BLaER1 treated with 17β-estradiol and CSF1 and Interleukin-3, amounts not matched to agents 10 nM and 100 nM (cell line): ENCODE measurements at regions not wholly inside any gene's neighbourhood (a gene's known extent, or its start where the extent isn't known, plus 50 kb on each side); places are given as distances from the start of the nearest gene placed in this dataset.
"Not testable (repeated sequence)": the region's sequence is repeated elsewhere in the genome, so short reads cannot be mapped to it uniquely, and the experiment has no call there.

Experiments
- H3K27ac ChIP-seq, 11 experiments: shearing (Covaris generic); formaldehyde crosslinking; 2 replicates each; pipeline ENCODE4 v1.8.1; 2022
- H3K27me3 ChIP-seq, 11 experiments: shearing (Covaris generic); formaldehyde crosslinking; 2 replicates each; pipeline ENCODE4 v1.8.1; 2022
- H3K36me3 ChIP-seq, 11 experiments: shearing (Covaris generic); formaldehyde crosslinking; 2 replicates each; pipeline ENCODE4 v1.8.1; 2022
- H3K4me1 ChIP-seq, 10 experiments: shearing (Covaris generic); formaldehyde crosslinking; 2 replicates each; pipeline ENCODE4 v1.8.1; 2022
- H3K4me2 ChIP-seq, 11 experiments: shearing (Covaris generic); formaldehyde crosslinking; 2 replicates each; pipeline ENCODE4 v1.8.1; 2022
- H3K4me3 ChIP-seq, 10 experiments: shearing (Covaris generic); formaldehyde crosslinking; 2 replicates each; pipeline ENCODE4 v1.8.1; 2022
- H3K9ac ChIP-seq, 11 experiments: shearing (Covaris generic); formaldehyde crosslinking; 2 replicates each; pipeline ENCODE4 v1.8.1; 2022
- H3K9me3 ChIP-seq, 11 experiments: shearing (Covaris generic); formaldehyde crosslinking; replicated peaks in 1 of 11; 2 replicates each; pipeline ENCODE4 v1.8.1; 2022
- H4K20me1 ChIP-seq, 11 experiments: shearing (Covaris generic); formaldehyde crosslinking; 2 replicates each; pipeline ENCODE4 v1.8.1; 2022
- Cebpa-rat ChIP-seq, 11 experiments: shearing (Covaris generic); IDR thresholded peaks; 2 replicates each; pipeline ENCODE4 v1.8.1; 2022

DNA sequence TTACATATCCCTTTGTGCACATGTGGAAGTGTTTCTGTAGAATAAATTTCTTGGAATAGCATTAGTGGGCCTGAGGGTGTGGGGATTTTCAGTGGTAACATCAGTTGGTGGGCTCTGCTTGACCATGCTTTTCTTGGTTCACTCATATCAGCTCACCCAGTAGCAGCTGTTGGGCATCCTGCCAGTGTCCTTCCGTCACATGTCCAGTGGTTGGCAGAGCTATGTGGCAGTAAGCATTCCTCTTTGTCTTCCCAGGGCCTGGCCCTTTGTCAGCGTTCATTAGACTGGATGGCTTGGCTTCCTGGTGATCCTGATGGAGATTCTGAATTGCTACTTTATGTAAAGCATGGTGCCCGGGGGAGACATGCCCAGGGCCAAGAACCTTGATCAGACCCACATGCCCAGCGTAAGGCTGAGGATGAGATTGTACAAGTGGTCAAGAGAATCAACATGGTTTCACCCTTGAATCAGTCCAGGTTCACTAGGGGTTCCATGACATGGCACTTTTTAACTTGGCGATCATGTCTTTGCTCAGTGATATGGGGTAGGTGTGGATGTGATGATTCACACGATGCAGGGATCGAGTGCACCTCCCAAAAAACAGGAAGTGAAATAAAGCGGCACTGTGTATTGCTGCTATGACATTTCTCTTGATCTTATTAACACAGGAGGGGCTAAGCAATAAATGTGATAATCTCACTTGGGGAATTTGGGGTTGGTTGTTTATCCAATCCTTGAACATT is 72.1 kb upstream of the IGFBP7 start:
- no peaks in the 10 kb centered on the region for H3K27me3 ChIP-seq
- H4K20me1 ChIP-seq, result no peaks in the 10 kb centered on the region
- no peaks in the 10 kb centered on the region for H3K4me1 ChIP-seq
- peaks cover 0 to 4% (median 0%) of the 10 kb centered on the region in 11 experiments; a peak in 3 of 22 replicates for H3K9me3 ChIP-seq
- no peak overlapping the region for H3K4me3 ChIP-seq
- no peak overlapping the region for H3K4me2 ChIP-seq
- H3K36me3 ChIP-seq, result no peaks in the 10 kb centered on the region
- H3K27ac ChIP-seq, result no peak overlapping the region
- no peak for TF ChIP-seq Cebpa-rat (IDR thresholded peaks at IDR 0.05)
- H3K9ac ChIP-seq, result no peak overlapping the region

GRCh38 chr4:57173136-57173535 is 63.0 kb upstream of the IGFBP7 start:
- not testable (repeated sequence) for H3K4me3 ChIP-seq, H3K4me1 ChIP-seq, H3K36me3 ChIP-seq, H4K20me1 ChIP-seq, H3K27ac ChIP-seq, H3K9ac ChIP-seq, H3K27me3 ChIP-seq, H3K4me2 ChIP-seq
- peaks cover 0 to 11% (median 4%) of the 10 kb centered on the region in 11 experiments; a peak in 7 of 22 replicates for H3K9me3 ChIP-seq

- no peak overlapping the region for H3K4me3 ChIP-seq
- no peaks in the 10 kb centered on the region for H3K36me3 ChIP-seq
Measured at GRCh38 chr4:57172065-57172464, 61.9 kb upstream of the IGFBP7 start.

GRCh38 chr4:57168982-57169381 is 58.8 kb upstream of the IGFBP7 start:
- no peak overlapping the region for H3K27ac ChIP-seq
- no peaks in the 10 kb centered on the region for H3K27me3 ChIP-seq
- no peaks in the 10 kb centered on the region for H3K36me3 ChIP-seq
- H3K4me3 ChIP-seq, result no peak overlapping the region
- no peak for TF ChIP-seq Cebpa-rat (IDR thresholded peaks at IDR 0.05)
- H3K9ac ChIP-seq, result no peak overlapping the region
- H4K20me1 ChIP-seq, result no peaks in the 10 kb centered on the region
- H3K9me3 ChIP-seq, result peaks cover 0 to 11% (median 4%) of the 10 kb centered on the region in 11 experiments; a peak in 7 of 22 replicates
- H3K4me2 ChIP-seq, result no peak overlapping the region
- H3K4me1 ChIP-seq, result peaks cover 0 to 4% (median 0%) of the 10 kb centered on the region in 10 experiments; a peak in 1 of 20 replicates

More at GRCh38 chr4:57172065-57172464, 61.9 kb upstream of the IGFBP7 start:
- Histone ChIP-seq H3K9ac (no peak overlapping the region), H3K27me3 (no peaks in the 10 kb centered on the region), H3K9me3 (peaks cover 0 to 11% (median 4%) of the 10 kb centered on the region in 11 experiments; a peak in 7 of 22 replicates), H3K4me2 (no peak overlapping the region), H3K27ac (no peak overlapping the region), H3K4me1 (no peaks in the 10 kb centered on the region), H4K20me1 (no peaks in the 10 kb centered on the region)
- no peak for TF ChIP-seq Cebpa-rat (IDR thresholded peaks at IDR 0.05)

DNA sequence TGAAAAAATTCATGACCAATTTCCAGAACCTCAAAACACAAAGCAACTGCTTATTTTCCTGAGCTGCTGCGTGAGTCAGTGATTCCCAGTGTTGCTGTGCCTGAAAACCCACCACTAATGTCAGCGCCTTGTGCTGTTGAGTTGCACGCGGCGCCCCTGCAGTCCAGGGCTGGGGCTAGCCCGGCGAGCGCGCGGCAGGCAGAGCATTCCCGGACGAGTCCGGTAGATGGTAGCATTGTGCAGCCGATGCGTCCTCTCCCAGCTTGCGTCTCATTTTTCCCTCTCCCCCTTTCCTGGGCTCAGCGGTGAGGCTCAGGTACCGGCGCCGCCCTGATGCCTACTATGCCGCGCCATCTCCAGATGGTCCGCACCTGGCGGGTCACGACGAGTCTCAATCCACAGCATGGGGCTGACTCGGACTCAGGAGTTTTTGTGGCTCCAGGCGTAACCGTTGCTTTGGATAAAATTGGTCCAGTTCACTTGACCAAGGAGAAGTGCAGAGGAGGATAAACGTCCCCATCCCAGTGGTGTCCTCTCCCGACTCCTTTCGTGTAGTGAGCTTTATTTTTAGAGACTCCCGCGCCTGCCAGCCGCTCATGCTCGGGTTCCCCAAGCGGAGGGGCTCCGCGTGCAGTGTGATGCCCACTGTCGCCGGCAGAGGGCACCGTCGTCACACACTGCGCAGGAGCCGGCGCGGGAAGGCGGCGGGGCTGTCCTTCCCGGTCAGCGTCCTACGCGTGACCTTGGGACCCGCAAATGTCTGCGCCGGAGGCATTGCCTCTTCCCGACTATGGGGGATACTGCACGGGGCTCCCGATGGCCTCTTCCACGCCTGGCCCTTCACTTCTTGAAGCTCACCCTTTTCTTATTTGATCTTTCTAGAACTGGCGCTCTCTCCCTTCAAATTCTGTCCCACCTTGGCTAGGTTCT is 53.6 kb upstream of the IGFBP7 start:
- Histone ChIP-seq H4K20me1 (no peaks in the 10 kb centered on the region), H3K4me1 (peaks cover 0 to 4% (median 0%) of the 10 kb centered on the region in 10 experiments; a peak in 1 of 20 replicates), H3K27ac (peak overlapping the region in 10 of 11 experiments; percentile 15 to 59 (median 51); a peak in 14 of 22 replicates), H3K36me3 (no peaks in the 10 kb centered on the region), H3K27me3 (no peaks in the 10 kb centered on the region), H3K4me3 (peak overlapping the region; percentile 66 to 79 (median 69)), H3K9ac (peak overlapping the region; percentile 65 to 83 (median 76); a peak in 21 of 22 replicates), H3K9me3 (peaks cover 0 to 5% (median 0%) of the 10 kb centered on the region in 11 experiments; a peak in 1 of 22 replicates), H3K4me2 (peak overlapping the region; percentile 74 to 95 (median 89))
- TF ChIP-seq Cebpa-rat (IDR thresholded peaks at IDR 0.05), result no peak

- H4K20me1 ChIP-seq, result no peaks in the 10 kb centered on the region
- H3K27me3 ChIP-seq, result no peaks in the 10 kb centered on the region
- no peak overlapping the region for H3K4me3 ChIP-seq
- H3K27ac ChIP-seq, result no peak overlapping the region
- peaks cover 0 to 4% (median 0%) of the 10 kb centered on the region in 10 experiments; a peak in 1 of 20 replicates for H3K4me1 ChIP-seq
- H3K9me3 ChIP-seq, result peaks cover 0 to 5% (median 0%) of the 10 kb centered on the region in 11 experiments; a peak in 1 of 22 replicates
- H3K9ac ChIP-seq, result no peak overlapping the region
- no peaks in the 10 kb centered on the region for H3K36me3 ChIP-seq
- no peak overlapping the region for H3K4me2 ChIP-seq
- no peak for TF ChIP-seq Cebpa-rat (IDR thresholded peaks at IDR 0.05)
Measured at GRCh38 chr4:57162499-57163019, 52.4 kb upstream of the IGFBP7 start.
